MCF 10A (cell line): ENCODE measurements at regions not wholly inside any gene's neighbourhood (a gene's known extent, or its start where the extent isn't known, plus 50 kb on each side); places are given as distances from the start of the nearest gene placed in this dataset.

Experiments used
- BruUV-seq: library from RNA; stranded (reverse); fragments of 400-500 nt; replicated peaks from 2 replicates; lab custom pipeline; 2021; lab: Mats Ljungman, UMichigan
- CTCF ChIA-PET: fragments of 300-600 bp; sonication (Branson Sonifier 250); formaldehyde crosslinking; extraction: SDS; loops from one replicate; lab custom pipeline; 2021; ENCODE audit warnings: antibody characterized with exemption, inconsistent platforms; lab: Yijun Ruan, JAX
- POLR2A ChIA-PET: fragments of 300-600, 350-650 bp; sonication (Branson Sonifier 250); formaldehyde crosslinking; extraction: SDS; loops from one replicate; lab custom pipeline; 2020; ENCODE audit warnings: antibody characterized with exemption, inconsistent platforms; lab: Yijun Ruan, JAX
- DNase-seq: peaks from one replicate; pipeline ENCODE4 v3.0.0-alpha.2; 2018; ENCODE audit not compliant: unreplicated experiment
- H3K27ac Mint-ChIP-seq: one replicate; pipeline ENCODE4 v1.8.0; 2022; ENCODE audit warnings: mild to moderate bottlenecking, low read depth, mixed read lengths; ENCODE audit not compliant: unreplicated experiment
- H3K27me3 Mint-ChIP-seq: one replicate; pipeline ENCODE4 v1.8.0; 2022; ENCODE audit warnings: mixed read lengths; ENCODE audit not compliant: insufficient read depth, unreplicated experiment
- H3K36me3 Mint-ChIP-seq: one replicate; pipeline ENCODE4 v1.8.0; 2022; ENCODE audit warnings: mild to moderate bottlenecking, moderate library complexity, mixed read lengths; ENCODE audit not compliant: insufficient read depth, unreplicated experiment
- H3K4me1 Mint-ChIP-seq: one replicate; pipeline ENCODE4 v1.8.0; 2022; ENCODE audit warnings: mixed read lengths; ENCODE audit not compliant: insufficient read depth, unreplicated experiment
- H3K4me3 Mint-ChIP-seq: one replicate; pipeline ENCODE4 v1.8.0; 2022; ENCODE audit warnings: mild to moderate bottlenecking, moderate library complexity, mixed read lengths; ENCODE audit not compliant: unreplicated experiment
- H3K9me3 Mint-ChIP-seq: one replicate; pipeline ENCODE4 v1.8.0; 2022; ENCODE audit warnings: mixed read lengths; ENCODE audit not compliant: unreplicated experiment
- intact Hi-C: fragments of 100-400 bp; cut with micrococcal nuclease; formaldehyde crosslinking; loops from 2 replicates; pipeline ENCODE4 v1.14.1; 2022
- TF ChIP-seq, protein P1 (sequence below): fragments of 200-600 bp; IDR thresholded peaks from one replicate; pipeline ENCODE4 v1.8.0; 2022; ENCODE audit warnings: antibody characterized with exemption, mild to moderate bottlenecking; ENCODE audit not compliant: unreplicated experiment

DNA sequence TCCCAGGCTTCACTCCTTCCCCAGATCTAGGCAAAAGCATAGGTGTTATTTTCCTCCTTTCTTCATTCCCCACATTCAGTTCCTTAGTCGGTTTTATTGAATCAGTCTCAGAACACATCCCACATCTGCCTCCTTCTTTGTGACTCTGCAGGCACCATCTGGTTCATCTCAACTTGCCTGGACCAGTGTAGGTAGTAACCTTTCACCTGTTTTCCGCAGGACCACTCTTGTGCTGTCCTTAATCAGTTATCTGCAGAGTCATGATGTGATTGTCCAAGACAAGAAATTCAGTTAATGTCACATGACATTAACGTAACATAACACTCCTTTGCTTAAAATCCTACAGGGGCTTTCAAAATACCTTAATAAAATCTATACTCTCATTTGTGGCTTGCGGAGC is 174.6 kb downstream of the CHRM3 start:
- TF ChIP-seq, protein P1, sequence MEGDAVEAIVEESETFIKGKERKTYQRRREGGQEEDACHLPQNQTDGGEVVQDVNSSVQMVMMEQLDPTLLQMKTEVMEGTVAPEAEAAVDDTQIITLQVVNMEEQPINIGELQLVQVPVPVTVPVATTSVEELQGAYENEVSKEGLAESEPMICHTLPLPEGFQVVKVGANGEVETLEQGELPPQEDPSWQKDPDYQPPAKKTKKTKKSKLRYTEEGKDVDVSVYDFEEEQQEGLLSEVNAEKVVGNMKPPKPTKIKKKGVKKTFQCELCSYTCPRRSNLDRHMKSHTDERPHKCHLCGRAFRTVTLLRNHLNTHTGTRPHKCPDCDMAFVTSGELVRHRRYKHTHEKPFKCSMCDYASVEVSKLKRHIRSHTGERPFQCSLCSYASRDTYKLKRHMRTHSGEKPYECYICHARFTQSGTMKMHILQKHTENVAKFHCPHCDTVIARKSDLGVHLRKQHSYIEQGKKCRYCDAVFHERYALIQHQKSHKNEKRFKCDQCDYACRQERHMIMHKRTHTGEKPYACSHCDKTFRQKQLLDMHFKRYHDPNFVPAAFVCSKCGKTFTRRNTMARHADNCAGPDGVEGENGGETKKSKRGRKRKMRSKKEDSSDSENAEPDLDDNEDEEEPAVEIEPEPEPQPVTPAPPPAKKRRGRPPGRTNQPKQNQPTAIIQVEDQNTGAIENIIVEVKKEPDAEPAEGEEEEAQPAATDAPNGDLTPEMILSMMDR: no peak
- POLR2A ChIA-PET: interaction anchor here (1.0 kb wide), 1 partner anchor 30 kb away, joined by 3 read pairs; no protein-coding TSS in a partner anchor
- intact Hi-C loops: no loop called here
- Mint-ChIP-seq H3K36me3 (no peaks in the 10 kb centered on the region), H3K4me1 (no peaks in the 10 kb centered on the region), H3K9me3 (peaks cover 7% of the 10 kb centered on the region), H3K27ac (no peak overlapping the region), H3K4me3 (no peak overlapping the region), H3K27me3 (no peaks in the 10 kb centered on the region)
- CTCF ChIA-PET: no interaction called here
- DNase-seq: no peak
- no TSS peak for BruUV-seq

DNA sequence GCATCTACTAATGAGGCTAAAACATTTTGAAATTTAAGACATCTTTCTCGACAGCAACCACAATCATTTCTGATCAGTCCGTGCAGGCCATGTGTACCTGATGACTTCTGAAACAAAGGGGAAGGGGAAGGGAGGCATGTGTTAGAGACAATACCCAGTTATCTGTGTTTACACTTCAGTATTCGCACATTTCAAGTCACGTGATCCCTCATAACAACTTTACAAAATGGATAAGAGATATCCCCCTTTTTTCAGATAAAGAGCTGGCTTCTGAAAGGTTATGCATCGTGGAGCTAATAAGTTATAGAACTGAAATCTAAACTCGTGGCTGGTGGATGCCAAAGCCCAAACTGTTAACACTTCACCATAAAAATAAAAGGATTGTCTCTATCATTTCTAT is 175.7 kb downstream of the CHRM3 start:
- POLR2A ChIA-PET: no interaction called here
- no peak for DNase-seq
- peaks cover 7% of the 10 kb centered on the region for H3K9me3 Mint-ChIP-seq
- no peaks in the 10 kb centered on the region for H3K27me3 Mint-ChIP-seq
- TF ChIP-seq, protein P1: no peak
- no peaks in the 10 kb centered on the region for H3K4me1 Mint-ChIP-seq
- H3K4me3 Mint-ChIP-seq: no peak overlapping the region
- no TSS peak for BruUV-seq
- no peaks in the 10 kb centered on the region for H3K36me3 Mint-ChIP-seq
- intact Hi-C loops: no loop called here
- CTCF ChIA-PET: interaction anchor here (1.3 kb wide), 1 partner anchor 16 kb away, joined by 3 read pairs; no protein-coding TSS in a partner anchor
- H3K27ac Mint-ChIP-seq: no peak overlapping the region

DNA sequence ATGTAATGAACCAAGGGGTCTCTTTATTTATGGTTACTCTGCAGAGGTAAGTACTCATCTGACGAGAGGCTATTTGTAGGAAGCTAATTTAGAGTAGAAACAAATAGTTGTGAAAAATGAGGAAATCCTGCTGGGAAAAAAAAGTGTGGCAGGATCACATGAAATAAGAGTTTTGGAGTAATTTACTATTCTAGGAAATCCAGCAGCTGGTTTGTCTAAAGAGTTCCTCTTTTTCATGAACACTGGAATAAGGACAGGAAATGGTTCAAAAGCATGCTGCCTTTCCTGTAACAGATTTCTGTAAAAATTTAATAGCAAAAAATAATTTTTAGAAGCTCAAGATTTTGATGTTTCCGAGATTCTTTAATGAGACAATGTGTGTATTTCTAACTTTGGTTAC is 177.3 kb downstream of the CHRM3 start:
- no peaks in the 10 kb centered on the region for H3K4me1 Mint-ChIP-seq
- ChIA-PET POLR2A (no interaction called here), CTCF (interaction anchor here (1.1 to 1.2 kb wide), 2 partner anchors 8 to 1700 kb away, joined by 3 read pairs; no protein-coding TSS in a partner anchor)
- BruUV-seq: no TSS peak
- no peak overlapping the region for H3K4me3 Mint-ChIP-seq
- DNase-seq: no peak
- no peaks in the 10 kb centered on the region for H3K27me3 Mint-ChIP-seq
- TF ChIP-seq, protein P1: no peak
- intact Hi-C loops: no loop called here
- H3K27ac Mint-ChIP-seq: no peak overlapping the region
- H3K9me3 Mint-ChIP-seq: peaks cover 12% of the 10 kb centered on the region
- H3K36me3 Mint-ChIP-seq: no peaks in the 10 kb centered on the region

DNA sequence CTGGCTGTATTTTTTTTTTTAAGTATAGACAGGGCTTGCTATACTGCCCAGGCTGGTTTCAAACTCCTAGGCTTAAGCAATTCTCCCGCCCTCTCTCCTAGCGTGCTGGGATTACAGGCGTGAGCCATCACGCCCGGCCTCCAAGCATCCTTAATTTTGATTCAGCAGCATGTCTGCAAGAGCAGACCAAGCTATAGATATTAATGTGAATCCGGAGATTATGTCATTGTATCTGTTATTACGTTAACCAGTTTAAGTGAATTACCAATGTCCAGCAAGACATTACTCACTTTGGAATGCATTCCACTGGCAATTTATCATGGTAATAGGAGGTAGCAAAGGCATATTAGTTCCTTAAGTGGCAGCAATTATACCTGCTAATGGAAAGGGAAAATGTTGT is 179.7 kb downstream of the CHRM3 start:
- ChIA-PET CTCF (no interaction called here), POLR2A (no interaction called here)
- TF ChIP-seq, protein P1: no peak
- peaks cover 9% of the 10 kb centered on the region for H3K9me3 Mint-ChIP-seq
- H3K4me3 Mint-ChIP-seq: no peak overlapping the region
- no peak overlapping the region for H3K27ac Mint-ChIP-seq
- no peak for DNase-seq
- no peaks in the 10 kb centered on the region for H3K36me3 Mint-ChIP-seq
- BruUV-seq: no TSS peak
- intact Hi-C loops: no loop called here
- H3K4me1 Mint-ChIP-seq: no peaks in the 10 kb centered on the region
- no peaks in the 10 kb centered on the region for H3K27me3 Mint-ChIP-seq
